Brain microvascular endothelial cell (primary cell): ENCODE measurements at regions not wholly inside any gene's neighbourhood (a gene's known extent, or its start where the extent isn't known, plus 50 kb on each side); places are given as distances from the start of the nearest gene placed in this dataset.
"Not testable (repeated sequence)": the region's sequence is repeated elsewhere in the genome, so short reads cannot be mapped to it uniquely, and the experiment has no call there.

Source experiments
- DNase-seq: peaks from one replicate; pipeline ENCODE4 v3.0.0-alpha.2; 2020
- H3K27ac ChIP-seq: fragments of 250-450 bp; sonication (Bioruptor Pico); 2 replicates; pipeline ENCODE4 v1.5.1; 2020; ENCODE audit warnings: mild to moderate bottlenecking, moderate library complexity
- H3K27me3 ChIP-seq: fragments of 250-450 bp; sonication (Bioruptor Pico); replicated peaks from 2 replicates; pipeline ENCODE4 v1.5.1; 2020; ENCODE audit warnings: mild to moderate bottlenecking
- H3K36me3 ChIP-seq: fragments of 250-450 bp; sonication (Bioruptor Pico); replicated peaks from 2 replicates; pipeline ENCODE4 v1.5.1; 2020; ENCODE audit warnings: mild to moderate bottlenecking
- H3K4me3 ChIP-seq: 2 replicates; pipeline ENCODE4 v1.5.1; 2011; ENCODE audit warnings: low read depth, mild to moderate bottlenecking, control low read depth, low read length, moderate library complexity
- in situ Hi-C: cut with HindIII; loops from 2 replicates; pipeline ENCODE4 v1.10.0; 2017; ENCODE audit warnings: low sequenced_read_pairs, low pct_ligation_motif_present
- TF ChIP-seq, protein P1 (sequence below): IDR thresholded peaks from 2 replicates; pipeline ENCODE4 v1.5.1; 2011; ENCODE audit warnings: low read depth, mild to moderate bottlenecking, moderate library complexity, low read length, control low read depth, inconsistent platforms; ENCODE audit errors: missing control alignments

DNA sequence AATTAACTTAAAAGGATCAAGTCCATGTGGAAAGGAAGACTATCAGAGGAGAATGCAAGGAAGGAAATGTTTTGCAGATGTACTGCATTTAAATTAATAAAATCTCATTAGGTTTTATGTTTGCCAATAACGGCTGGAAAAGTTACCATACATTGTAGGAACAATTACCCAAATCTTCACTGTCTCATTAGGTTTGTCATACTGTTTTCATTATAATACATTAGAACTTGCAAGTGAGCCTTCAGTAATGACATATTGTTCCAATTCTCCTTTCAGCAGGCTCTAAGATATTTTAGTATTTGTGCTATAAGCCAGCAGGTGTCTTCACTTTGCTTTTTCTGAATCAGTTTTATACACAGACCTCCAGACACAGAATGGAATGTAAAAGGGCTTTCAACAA, 661.6 kb upstream of the KLHL1 start:
- H3K27me3 ChIP-seq, result no peaks in the 10 kb centered on the region
- in situ Hi-C loops, result no loop called here
- H3K27ac ChIP-seq, result no peak overlapping the region
- TF ChIP-seq, protein P1, sequence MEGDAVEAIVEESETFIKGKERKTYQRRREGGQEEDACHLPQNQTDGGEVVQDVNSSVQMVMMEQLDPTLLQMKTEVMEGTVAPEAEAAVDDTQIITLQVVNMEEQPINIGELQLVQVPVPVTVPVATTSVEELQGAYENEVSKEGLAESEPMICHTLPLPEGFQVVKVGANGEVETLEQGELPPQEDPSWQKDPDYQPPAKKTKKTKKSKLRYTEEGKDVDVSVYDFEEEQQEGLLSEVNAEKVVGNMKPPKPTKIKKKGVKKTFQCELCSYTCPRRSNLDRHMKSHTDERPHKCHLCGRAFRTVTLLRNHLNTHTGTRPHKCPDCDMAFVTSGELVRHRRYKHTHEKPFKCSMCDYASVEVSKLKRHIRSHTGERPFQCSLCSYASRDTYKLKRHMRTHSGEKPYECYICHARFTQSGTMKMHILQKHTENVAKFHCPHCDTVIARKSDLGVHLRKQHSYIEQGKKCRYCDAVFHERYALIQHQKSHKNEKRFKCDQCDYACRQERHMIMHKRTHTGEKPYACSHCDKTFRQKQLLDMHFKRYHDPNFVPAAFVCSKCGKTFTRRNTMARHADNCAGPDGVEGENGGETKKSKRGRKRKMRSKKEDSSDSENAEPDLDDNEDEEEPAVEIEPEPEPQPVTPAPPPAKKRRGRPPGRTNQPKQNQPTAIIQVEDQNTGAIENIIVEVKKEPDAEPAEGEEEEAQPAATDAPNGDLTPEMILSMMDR, result no peak
- H3K4me3 ChIP-seq, result no peak overlapping the region
- no peaks in the 10 kb centered on the region for H3K36me3 ChIP-seq
- DNase-seq, result no peak

DNA sequence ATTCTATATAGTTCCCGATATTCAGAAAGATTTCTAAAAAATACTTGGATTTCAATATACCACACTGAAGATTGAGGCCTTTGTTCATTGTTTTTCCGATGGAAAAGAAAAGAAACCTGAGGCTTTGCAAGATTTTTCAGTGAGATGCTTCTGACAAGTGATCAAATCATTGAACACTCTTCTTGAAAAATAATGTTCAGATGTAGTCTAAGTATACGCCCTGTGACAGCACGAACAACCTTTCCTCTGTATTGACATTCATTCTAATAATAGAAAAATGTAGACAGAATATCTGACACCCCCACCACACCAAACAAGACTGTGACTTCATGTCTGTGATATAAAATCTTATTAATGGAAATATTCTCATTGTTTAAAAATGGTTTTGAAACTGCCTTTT, 650.7 kb upstream of the KLHL1 start:
- H3K27ac ChIP-seq, result no peak overlapping the region
- no peaks in the 10 kb centered on the region for H3K36me3 ChIP-seq
- DNase-seq, result no peak
- TF ChIP-seq, protein P1, result no peak
- in situ Hi-C loops, result no loop called here
- no peak overlapping the region for H3K4me3 ChIP-seq
- H3K27me3 ChIP-seq, result no peaks in the 10 kb centered on the region

GRCh38 chr13:70756088-70756487, 647.8 kb upstream of the KLHL1 start:
- DNase-seq, result no peak
- in situ Hi-C loops, result no loop called here
- H3K36me3 ChIP-seq, result no peaks in the 10 kb centered on the region
- H3K27me3 ChIP-seq, result no peaks in the 10 kb centered on the region
- TF ChIP-seq, protein P1, result no peak
- H3K27ac ChIP-seq, result no peak overlapping the region
- no peak overlapping the region for H3K4me3 ChIP-seq

GRCh38 chr13:70755456-70755855, 647.2 kb upstream of the KLHL1 start:
- H3K27me3 ChIP-seq, result no peaks in the 10 kb centered on the region
- DNase-seq, result no peak
- no peaks in the 10 kb centered on the region for H3K36me3 ChIP-seq
- TF ChIP-seq, protein P1, result no peak
- H3K27ac ChIP-seq, result no peak overlapping the region
- in situ Hi-C loops, result no loop called here
- H3K4me3 ChIP-seq, result no peak overlapping the region

GRCh38 chr13:70747262-70747661, 639.0 kb upstream of the KLHL1 start:
- in situ Hi-C loops, result no loop called here
- TF ChIP-seq, protein P1, result no peak
- DNase-seq, result no peak
- no peak overlapping the region for H3K4me3 ChIP-seq
- no peaks in the 10 kb centered on the region for H3K36me3 ChIP-seq
- H3K27me3 ChIP-seq, result no peaks in the 10 kb centered on the region
- no peak overlapping the region for H3K27ac ChIP-seq

- H3K4me3 ChIP-seq, DNase-seq, H3K27me3 ChIP-seq, in situ Hi-C loops, H3K36me3 ChIP-seq, H3K27ac ChIP-seq: not testable (repeated sequence)
Observed at GRCh38 chr13:70746469-70746868, 638.2 kb upstream of the KLHL1 start.
